GM18858 (cell line): ENCODE measurements at regions not wholly inside any gene's neighbourhood (a gene's known extent, or its start where the extent isn't known, plus 50 kb on each side); places are given as distances from the start of the nearest gene placed in this dataset.
"Not testable (repeated sequence)": the region's sequence is repeated elsewhere in the genome, so short reads cannot be mapped to it uniquely, and the experiment has no call there.

Experiments used
- ATAC-seq: cut with Tn5 transposase; IDR thresholded peaks from one replicate; pipeline ENCODE4 v1.9.1; 2021; ENCODE audit not compliant: unreplicated experiment

- no peak for ATAC-seq
Measured at GRCh38 chr11:98185245-98185644, 835.5 kb upstream of the CNTN5 start.

GRCh38 chr11:98194611-98195010 is 826.1 kb upstream of the CNTN5 start:
- no peak for ATAC-seq

- ATAC-seq, result no peak
Measured at GRCh38 chr11:98195300-98195699, 825.4 kb upstream of the CNTN5 start.

GRCh38 chr11:98207086-98207485 is 813.7 kb upstream of the CNTN5 start:
- no peak for ATAC-seq

GRCh38 chr11:98227278-98227677 is 793.5 kb upstream of the CNTN5 start:
- ATAC-seq, result no peak

GRCh38 chr11:98230678-98231077 is 790.1 kb upstream of the CNTN5 start:
- no peak for ATAC-seq

GRCh38 chr11:98234698-98235097 is 786.1 kb upstream of the CNTN5 start:
- ATAC-seq, result no peak

GRCh38 chr11:98243897-98244296 is 776.9 kb upstream of the CNTN5 start:
- no peak for ATAC-seq

GRCh38 chr11:98260983-98261382 is 759.8 kb upstream of the CNTN5 start:
- no peak for ATAC-seq

- ATAC-seq, result no peak
Measured at GRCh38 chr11:98277251-98277912, 743.4 kb upstream of the CNTN5 start.

- no peak for ATAC-seq
Measured at GRCh38 chr11:98289617-98290263, 731.0 kb upstream of the CNTN5 start.

GRCh38 chr11:98296091-98296880 is 724.5 kb upstream of the CNTN5 start:
- ATAC-seq, result no peak

GRCh38 chr11:98300719-98301118 is 720.0 kb upstream of the CNTN5 start:
- ATAC-seq, result no peak

- no peak for ATAC-seq
Measured at GRCh38 chr11:98307827-98308491, 712.8 kb upstream of the CNTN5 start.

GRCh38 chr11:98330306-98330705 is 690.4 kb upstream of the CNTN5 start:
- not testable (repeated sequence) for ATAC-seq

- ATAC-seq, result no peak
Measured at GRCh38 chr11:98358551-98358950, 662.2 kb upstream of the CNTN5 start.

GRCh38 chr11:98365190-98365589 is 655.6 kb upstream of the CNTN5 start:
- ATAC-seq, result no peak

- no peak for ATAC-seq
Measured at GRCh38 chr11:98365941-98366340, 654.8 kb upstream of the CNTN5 start.

- ATAC-seq, result no peak
Measured at GRCh38 chr11:98390391-98390790, 630.4 kb upstream of the CNTN5 start.

- ATAC-seq, result not testable (repeated sequence)
Measured at GRCh38 chr11:98394500-98394899, 626.2 kb upstream of the CNTN5 start.

- no peak for ATAC-seq
Measured at GRCh38 chr11:98398508-98398907, 622.2 kb upstream of the CNTN5 start.
